ENCODE measurements at regions not wholly inside any gene's neighbourhood (a gene's known extent, or its start where the extent isn't known, plus 50 kb on each side); places are given as distances from the start of the nearest gene placed in this dataset.

GRCh38 chr9:28607843-28608242, 1034.6 kb upstream of the C9orf72 start:
- H4K8ac ChIP-seq (ENCODE audit: extremely low read depth, insufficient read depth, low read length): no peak overlapping the region
- no peaks in the 10 kb centered on the region for H4K20me1 ChIP-seq (replicated peaks in 1 of 2; ENCODE audit: control insufficient read depth in 1 of 2, insufficient read depth in 2 of 2, low read length in 2 of 2)
- no peak for DNase-seq (ENCODE audit: low read depth in 1 of 2, low spot score in 2 of 2)
- H3K4me3 ChIP-seq (ENCODE audit: extremely low read depth in 1 of 4, insufficient read depth in 2 of 4, low read depth in 3 of 4, low read length in 4 of 4): no peak overlapping the region
- H3K23ac ChIP-seq (ENCODE audit: insufficient read length): no peak overlapping the region
- no peaks in the 10 kb centered on the region for H3K36me3 ChIP-seq (ENCODE audit: control insufficient read depth in 2 of 4, insufficient read depth in 4 of 4, low read length in 3 of 4)
- ChIA-PET CTCF (ENCODE audit: partially characterized antibody) (no interaction called here), POLR2A (ENCODE audit: partially characterized antibody) (no interaction called here)
- H3K56ac ChIP-seq (replicated peaks; ENCODE audit: insufficient read length, low read depth, low read length): no peak overlapping the region
- no peak overlapping the region for H2BK5ac ChIP-seq (ENCODE audit: low read depth, low read length)
- H4K91ac ChIP-seq (replicated peaks; ENCODE audit: insufficient read length, low read length): no peak overlapping the region
- H3K9me3 ChIP-seq (ENCODE audit: insufficient read depth in 2 of 2, low read depth in 1 of 2, low read length in 1 of 2): no peaks in the 10 kb centered on the region
- no peak overlapping the region for H4K5ac ChIP-seq (ENCODE audit: insufficient read length, low read depth, low read length)
- no peak overlapping the region for H2BK20ac ChIP-seq (ENCODE audit: low read length)
- H3K9ac ChIP-seq (replicated peaks in 1 of 4; ENCODE audit: extremely low read depth in 1 of 4, low read depth in 3 of 4, low read length in 3 of 4): no peak overlapping the region
- H3K4ac ChIP-seq (replicated peaks; ENCODE audit: insufficient read length, low read depth, low read length): no peak overlapping the region
- H3K4me2 ChIP-seq (ENCODE audit: insufficient read depth in 1 of 2, low read depth in 2 of 2, low read length in 2 of 2): no peak overlapping the region
- H3K27me3 ChIP-seq (replicated peaks in 1 of 4; ENCODE audit: control insufficient read depth in 3 of 4, extremely low read depth in 1 of 4, insufficient read depth in 3 of 4, low read length in 3 of 4): no peaks in the 10 kb centered on the region
- H2BK12ac ChIP-seq (ENCODE audit: low read depth, low read length): no peak overlapping the region
- H2BK15ac ChIP-seq (ENCODE audit: low read length): no peak overlapping the region
- peaks cover 0 to 3% (median 0%) of the 10 kb centered on the region in 4 experiments; a peak in 1 of 7 replicates for H3K4me1 ChIP-seq (replicated peaks in 1 of 4; ENCODE audit: control insufficient read depth in 3 of 4, insufficient read depth in 4 of 4, low read length in 3 of 4)
- H3K23me2 ChIP-seq (ENCODE audit: low read depth, low read length): no peaks in the 10 kb centered on the region
- no peak overlapping the region for H3K14ac ChIP-seq (ENCODE audit: insufficient read length)
- no peaks in the 10 kb centered on the region for H3K79me2 ChIP-seq (ENCODE audit: control insufficient read depth in 1 of 2, insufficient read depth in 2 of 2, low read length in 2 of 2)
- H3K79me1 ChIP-seq (ENCODE audit: low read depth, low read length): no peaks in the 10 kb centered on the region
- H2AK5ac ChIP-seq (ENCODE audit: low read depth, low read length): no peak overlapping the region
- no peak overlapping the region for H3K27ac ChIP-seq (ENCODE audit: low read depth, low read length)
- no peak overlapping the region for H2BK120ac ChIP-seq (replicated peaks; ENCODE audit: low read depth, low read length)
- no peak overlapping the region for H2AFZ ChIP-seq (ENCODE audit: low read length)
- no peak overlapping the region for H3K18ac ChIP-seq (ENCODE audit: extremely low read depth, low read length)
- no peak for FAIRE-seq
- no peak for TF ChIP-seq EZH2 (IDR thresholded peaks at IDR 0.05; ENCODE audit: low read depth, low read length, severe bottlenecking)
- no peak for TF ChIP-seq POU5F1 (IDR thresholded peaks at IDR 0.05; ENCODE audit: low read depth, low read length)
- TF ChIP-seq BACH1 (IDR thresholded peaks at IDR 0.05; ENCODE audit: low read length): no peak
- no peak for TF ChIP-seq TAF7 (optimal IDR thresholded peaks at IDR 0.05; ENCODE audit: borderline replicate concordance, low read depth, low read length)
- no peak for TF ChIP-seq EP300 (IDR thresholded peaks at IDR 0.05; ENCODE audit: borderline replicate concordance in 1 of 2, low read depth in 2 of 2, low read length in 2 of 2)
- no peak for TF ChIP-seq RNF2 (IDR thresholded peaks at IDR 0.05; ENCODE audit: borderline replicate concordance, low read depth, low read length, missing control alignments, poor library complexity, severe bottlenecking)
- no peak for TF ChIP-seq CTCF (IDR thresholded peaks at IDR 0.05; ENCODE audit: control extremely low read depth in 1 of 3, insufficient read depth in 1 of 3, low read depth in 1 of 3, low read length in 3 of 3)
- TF ChIP-seq JUND (IDR thresholded peaks at IDR 0.05; ENCODE audit: low read length): no peak
- TF ChIP-seq, protein P1, sequence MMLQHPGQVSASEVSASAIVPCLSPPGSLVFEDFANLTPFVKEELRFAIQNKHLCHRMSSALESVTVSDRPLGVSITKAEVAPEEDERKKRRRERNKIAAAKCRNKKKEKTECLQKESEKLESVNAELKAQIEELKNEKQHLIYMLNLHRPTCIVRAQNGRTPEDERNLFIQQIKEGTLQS (IDR thresholded peaks at IDR 0.05; ENCODE audit: insufficient read depth, low read depth, low read length): no peak
- no peak for TF ChIP-seq CHD2 (IDR thresholded peaks at IDR 0.05; ENCODE audit: low read length)
